OCI-LY1 (cell line): ENCODE measurements at regions not wholly inside any gene's neighbourhood (a gene's known extent, or its start where the extent isn't known, plus 50 kb on each side); places are given as distances from the start of the nearest gene placed in this dataset.

Experiments
- EZH2 ChIP-seq: fragments of 200-600 bp; sonication (generic), shearing (Covaris generic); IDR thresholded peaks from 2 replicates; pipeline ENCODE4 v1.8.0; 2017; ENCODE audit warnings: borderline replicate concordance, mixed run types, mild to moderate bottlenecking, antibody characterized with exemption, low read length, moderate library complexity, mixed read lengths
- TF ChIP-seq, protein P1 (sequence below): fragments of 200-600 bp; sonication (generic), shearing (Covaris generic); IDR thresholded peaks from 2 replicates; pipeline ENCODE4 v1.5.1; 2017; ENCODE audit warnings: mild to moderate bottlenecking, antibody characterized with exemption, low read length, moderate library complexity, mixed read lengths

- TF ChIP-seq, protein P1, sequence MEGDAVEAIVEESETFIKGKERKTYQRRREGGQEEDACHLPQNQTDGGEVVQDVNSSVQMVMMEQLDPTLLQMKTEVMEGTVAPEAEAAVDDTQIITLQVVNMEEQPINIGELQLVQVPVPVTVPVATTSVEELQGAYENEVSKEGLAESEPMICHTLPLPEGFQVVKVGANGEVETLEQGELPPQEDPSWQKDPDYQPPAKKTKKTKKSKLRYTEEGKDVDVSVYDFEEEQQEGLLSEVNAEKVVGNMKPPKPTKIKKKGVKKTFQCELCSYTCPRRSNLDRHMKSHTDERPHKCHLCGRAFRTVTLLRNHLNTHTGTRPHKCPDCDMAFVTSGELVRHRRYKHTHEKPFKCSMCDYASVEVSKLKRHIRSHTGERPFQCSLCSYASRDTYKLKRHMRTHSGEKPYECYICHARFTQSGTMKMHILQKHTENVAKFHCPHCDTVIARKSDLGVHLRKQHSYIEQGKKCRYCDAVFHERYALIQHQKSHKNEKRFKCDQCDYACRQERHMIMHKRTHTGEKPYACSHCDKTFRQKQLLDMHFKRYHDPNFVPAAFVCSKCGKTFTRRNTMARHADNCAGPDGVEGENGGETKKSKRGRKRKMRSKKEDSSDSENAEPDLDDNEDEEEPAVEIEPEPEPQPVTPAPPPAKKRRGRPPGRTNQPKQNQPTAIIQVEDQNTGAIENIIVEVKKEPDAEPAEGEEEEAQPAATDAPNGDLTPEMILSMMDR, result no peak
- no peak for TF ChIP-seq EZH2
Observed at GRCh38 chr12:116471544-116471943, 87.6 kb upstream of the MAP1LC3B2 start.
